ENCODE measurements at regions not wholly inside any gene's neighbourhood (a gene's known extent, or its start where the extent isn't known, plus 50 kb on each side); places are given as distances from the start of the nearest gene placed in this dataset.
"Not testable (repeated sequence)": the region's sequence is repeated elsewhere in the genome, so short reads cannot be mapped to it uniquely, and the experiment has no call there.

DNA sequence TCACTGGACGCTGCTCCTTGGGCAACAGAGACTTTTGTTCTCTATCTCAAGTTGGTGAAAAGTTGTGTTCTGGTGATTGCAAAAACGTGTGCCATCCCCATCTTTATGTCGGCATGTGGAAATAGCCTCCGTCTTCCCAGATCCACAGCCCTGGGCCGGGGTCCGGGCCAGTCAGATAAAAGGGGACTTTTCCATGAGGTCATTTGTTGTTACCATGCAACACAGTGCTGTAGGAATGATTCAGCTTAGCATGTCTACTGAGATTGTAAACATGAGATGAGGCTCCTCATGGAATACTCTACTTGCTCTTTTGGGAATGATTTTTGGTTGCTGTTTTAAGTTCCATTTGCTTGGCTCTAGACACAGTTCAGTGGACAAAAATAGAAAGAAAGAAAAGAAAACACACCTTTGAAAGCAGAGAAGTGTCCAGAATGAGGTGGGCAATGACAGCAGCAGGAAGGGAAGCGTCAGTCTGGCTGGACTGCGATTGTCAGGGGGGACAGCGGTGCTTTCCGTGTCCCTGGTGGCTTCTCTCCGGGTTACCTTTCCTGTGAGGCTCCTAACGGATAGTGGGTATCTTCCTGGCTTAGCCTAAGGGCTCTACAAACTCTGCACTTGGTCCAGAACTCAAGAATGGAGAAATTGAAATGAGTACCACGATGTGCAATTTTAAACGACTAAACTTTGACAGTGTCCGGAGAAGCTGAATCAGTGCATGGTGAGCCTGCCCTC lies 91.6 kb downstream of the TEX29 start:
- no peak for DNase-seq (ENCODE audit: low spot score)
- ATAC-seq: no peak

DNA sequence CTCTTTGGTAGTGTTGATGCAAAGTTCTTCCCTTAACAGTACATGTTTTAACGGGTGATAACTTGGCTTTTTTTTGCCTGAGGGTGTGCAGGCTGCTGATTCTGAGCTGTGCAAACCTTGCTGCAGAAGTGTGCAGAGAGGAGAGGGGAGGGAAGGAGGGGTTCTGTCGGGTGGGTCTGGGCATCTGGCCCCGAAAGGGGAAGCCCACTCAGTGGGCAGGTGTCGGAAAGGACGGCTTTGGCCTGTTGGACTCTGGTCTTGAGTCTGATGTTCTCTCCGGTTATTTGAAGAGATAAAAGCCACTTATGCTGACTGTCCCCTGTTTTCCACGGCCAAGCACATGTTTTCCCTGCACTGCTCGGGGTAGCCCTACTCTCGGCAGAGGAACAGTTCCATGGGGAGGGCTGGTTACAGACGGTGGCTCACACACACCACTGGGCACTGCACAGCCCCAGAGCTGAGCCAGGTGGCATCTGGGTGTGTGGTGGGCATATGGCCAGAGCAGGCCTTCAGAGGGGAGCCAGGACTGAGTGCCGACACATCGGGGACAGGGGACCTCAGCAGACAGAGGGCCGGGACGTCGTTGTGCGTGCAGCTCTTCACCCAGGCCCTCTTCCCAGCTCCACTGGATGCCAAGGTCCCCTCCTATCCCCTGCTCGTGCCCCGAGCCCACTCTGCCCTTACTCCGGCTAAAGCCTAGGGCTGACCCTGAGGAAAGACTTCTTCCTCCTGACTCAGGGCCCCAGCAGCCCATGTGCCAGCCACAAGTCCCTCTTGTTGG lies 93.2 kb downstream of the TEX29 start:
- ATAC-seq: no peak
- DNase-seq (ENCODE audit: low spot score): no peak

DNA sequence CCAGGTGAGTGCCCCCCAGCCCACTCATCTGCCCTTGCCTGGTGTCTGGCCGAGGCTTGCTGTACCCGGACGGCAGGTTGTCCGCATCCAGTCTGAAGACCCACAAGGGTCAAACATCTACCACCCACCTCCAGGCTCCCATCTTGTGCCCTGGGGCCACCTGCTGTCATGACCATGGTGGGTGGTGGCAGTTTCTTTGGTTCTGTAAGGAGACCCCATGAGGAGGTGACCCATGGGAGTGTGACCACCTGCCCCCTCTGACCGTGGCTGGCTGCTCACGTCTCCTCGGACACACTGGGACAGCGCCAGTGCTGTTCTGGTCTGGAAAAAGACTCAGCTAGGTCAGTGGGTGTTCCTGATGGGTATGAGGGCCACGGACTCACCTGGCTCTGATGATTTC lies 93.9 kb downstream of the TEX29 start:
- DNase-seq (ENCODE audit: low spot score) (no peak), ATAC-seq (no peak)

DNA sequence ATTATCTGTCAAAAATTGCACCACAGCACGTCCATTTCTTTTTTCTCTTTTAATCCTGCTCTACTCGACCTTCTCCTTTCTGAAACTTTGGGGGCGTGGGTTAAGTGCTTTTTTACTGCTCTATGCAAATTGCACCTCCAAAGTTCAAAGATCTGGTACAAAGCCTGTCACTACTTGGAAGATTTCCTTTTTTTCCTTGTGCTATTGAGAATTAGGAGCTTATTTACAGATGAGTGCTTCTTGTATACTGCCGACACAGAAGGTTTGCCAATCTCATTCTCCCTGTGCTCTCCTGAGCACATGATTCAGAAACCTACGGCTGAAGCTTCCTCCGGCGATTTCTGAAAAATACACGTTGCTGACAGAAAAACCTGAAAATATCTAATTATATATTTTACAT lies 94.8 kb downstream of the TEX29 start:
- DNase-seq (ENCODE audit: low spot score) (no peak), ATAC-seq (no peak)

DNA sequence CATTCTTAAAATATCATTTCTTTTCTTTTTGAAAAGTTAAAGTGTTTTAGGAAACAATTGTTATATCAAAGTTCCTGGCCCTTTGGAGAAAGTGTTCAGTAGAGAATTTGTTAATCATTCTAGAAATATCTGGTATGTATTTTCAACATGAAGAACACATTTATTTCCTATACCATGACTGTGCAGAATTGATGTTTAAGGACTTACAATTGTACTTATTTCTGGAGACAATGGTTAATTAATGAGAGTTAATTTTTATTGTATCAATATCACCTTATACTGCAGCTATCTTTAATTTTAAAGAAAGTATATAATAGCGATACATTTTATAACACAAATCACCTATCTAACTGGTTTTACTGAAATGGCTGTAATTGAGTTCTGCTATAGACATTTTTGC lies 95.3 kb downstream of the TEX29 start:
- DNase-seq (ENCODE audit: low spot score) (no peak), ATAC-seq (no peak)

DNA sequence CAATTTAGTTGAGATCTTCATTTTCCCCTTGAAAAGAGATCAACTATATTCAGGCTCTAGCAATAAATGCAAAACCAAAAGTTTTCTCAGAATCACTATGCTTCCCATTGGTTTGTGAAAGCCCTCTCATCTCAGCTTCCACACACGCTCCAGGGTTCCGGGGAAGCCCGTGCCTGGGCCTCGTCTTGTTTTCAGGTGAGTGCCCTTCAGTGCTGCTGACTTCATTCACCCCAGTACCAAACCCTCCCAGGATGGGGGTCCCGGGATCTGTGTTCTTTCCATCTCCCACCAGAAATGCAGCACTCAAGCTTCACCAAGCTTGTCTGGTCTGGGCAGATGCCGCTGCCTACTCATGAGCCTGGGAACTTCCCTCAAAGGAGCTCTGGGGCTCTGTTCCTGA lies 97.7 kb downstream of the TEX29 start:
- DNase-seq (ENCODE audit: low spot score) (no peak), ATAC-seq (no peak)

DNA sequence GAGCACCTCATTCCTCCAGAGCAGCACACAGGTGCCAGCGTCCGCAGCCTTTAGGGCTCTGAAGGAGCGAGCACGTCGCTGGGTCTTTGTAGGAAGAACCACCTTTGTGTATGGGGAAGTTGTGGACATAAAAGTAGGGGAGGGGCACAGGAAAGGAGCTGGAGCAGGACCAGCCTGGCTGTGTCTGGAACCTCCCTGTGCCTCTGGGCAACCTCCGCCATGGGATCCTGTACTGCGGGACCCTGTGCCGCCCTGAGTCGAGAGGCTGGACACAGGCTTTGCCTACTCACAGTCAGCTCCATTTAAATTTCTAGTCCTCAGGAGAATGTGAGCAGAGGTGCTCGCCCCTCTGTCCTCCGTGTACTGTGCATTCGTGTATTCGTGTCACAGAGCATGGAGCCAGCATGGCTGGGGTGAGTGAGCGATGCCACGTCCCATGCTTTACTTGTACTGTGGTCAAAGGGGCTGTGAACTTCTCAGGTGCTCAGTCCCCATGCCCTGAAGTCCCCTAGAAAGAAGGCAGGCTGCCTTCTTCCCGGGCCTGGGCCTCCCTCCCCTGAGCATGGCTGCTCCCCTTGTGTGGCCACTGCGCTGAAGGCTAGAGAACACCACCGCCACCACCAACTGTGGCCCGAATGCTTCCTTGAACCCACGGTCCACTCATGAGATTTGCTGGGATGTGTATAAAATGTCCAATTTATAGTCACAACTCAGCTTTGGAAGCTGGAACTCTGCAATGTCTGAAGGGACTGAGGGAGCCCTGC lies 99.9 kb downstream of the TEX29 start:
- DNase-seq (ENCODE audit: low spot score) (no peak), ATAC-seq (no peak)

DNA sequence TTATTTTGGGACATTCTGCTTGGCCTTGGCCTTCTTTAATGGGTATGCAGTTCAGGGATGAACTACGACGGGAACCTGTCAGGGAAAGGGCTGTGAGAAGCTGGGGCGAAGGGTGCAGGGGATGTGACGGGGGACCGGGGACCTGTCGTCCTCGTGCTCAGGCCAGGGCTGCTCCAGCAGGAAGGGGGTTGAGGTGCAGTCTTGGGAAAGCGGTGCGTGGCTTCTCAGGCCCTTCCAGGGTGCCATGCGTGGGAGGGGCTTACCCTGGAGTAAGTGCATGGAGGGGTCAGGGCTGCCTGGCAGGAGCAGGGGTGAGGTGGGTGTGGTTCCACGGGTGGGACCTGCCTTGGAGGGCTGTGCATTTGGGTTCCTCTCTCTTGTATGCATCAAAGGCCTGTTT lies 100.8 kb downstream of the TEX29 start:
- DNase-seq (ENCODE audit: low spot score) (no peak), ATAC-seq (no peak)

DNA sequence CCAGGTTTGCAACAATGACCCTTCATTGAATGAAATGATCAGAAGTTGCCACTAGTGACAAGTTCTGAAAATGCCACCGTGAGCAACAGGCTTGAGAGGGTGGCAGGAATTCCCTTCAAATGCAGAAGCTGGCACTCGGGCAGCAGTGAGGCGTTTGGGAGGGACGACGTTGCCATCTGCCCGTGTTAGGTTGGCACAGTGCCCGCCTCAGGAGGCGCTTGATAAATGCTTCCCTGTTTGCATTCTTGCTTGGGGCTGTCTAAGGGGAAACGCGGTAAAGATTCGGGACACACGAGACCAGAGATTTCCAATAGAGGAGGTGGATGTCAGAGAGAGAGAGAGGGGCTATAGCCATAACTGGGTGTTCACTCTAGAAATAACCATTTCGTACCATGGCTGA lies 101.9 kb downstream of the TEX29 start:
- DNase-seq (ENCODE audit: low spot score) (no peak), ATAC-seq (no peak)

DNA sequence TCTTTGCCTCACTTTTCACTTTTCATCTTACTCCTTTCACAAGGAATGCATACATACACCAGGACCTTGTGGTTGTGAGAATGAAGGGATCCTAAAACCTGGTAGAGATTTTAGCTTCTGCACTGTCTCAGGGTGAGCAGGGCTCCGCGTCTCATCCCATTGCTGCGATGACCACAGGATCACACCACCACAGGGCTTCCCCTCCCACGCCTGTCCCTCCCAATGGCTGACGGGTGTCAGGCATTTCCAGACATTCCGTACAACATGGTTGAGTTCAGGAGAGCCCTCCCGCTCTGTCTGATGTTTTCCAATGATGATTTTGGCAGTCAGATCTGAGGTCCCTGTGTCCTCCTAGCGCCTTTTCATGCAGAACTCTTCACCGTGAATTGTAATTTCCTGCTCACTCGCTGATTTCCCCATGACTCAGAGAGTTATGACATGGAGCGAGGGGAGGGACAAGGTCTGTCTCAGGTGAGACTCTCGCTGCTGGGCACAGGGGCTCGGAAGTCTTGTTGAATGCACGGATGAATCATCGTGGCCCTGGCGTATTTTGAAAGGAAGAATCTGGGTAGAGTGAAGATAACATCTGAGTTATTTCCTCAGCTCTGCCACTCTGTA lies 102.8 kb downstream of the TEX29 start:
- ATAC-seq: no peak
- no peak for DNase-seq (ENCODE audit: low spot score)

DNA sequence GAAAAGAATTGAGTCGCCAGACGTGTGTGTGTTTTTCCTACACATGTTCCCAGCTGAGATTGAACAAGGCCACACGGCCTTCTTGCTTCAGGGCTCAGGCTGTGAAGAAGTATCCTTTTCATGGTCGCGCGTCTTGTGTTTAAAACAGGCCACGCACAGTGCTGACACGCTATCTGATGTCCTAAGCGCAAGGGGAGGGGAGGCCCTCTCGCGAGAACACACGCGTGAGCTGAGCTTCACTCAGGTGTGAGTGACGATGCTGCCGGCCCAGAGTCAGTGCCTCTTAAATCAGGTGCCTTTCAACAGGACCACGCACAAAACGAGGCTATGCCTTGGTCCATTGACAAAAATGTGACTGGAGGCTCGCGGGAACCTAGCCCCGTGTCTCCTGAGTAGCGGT lies 103.7 kb downstream of the TEX29 start:
- ATAC-seq (no peak), DNase-seq (ENCODE audit: low spot score) (no peak)

DNA sequence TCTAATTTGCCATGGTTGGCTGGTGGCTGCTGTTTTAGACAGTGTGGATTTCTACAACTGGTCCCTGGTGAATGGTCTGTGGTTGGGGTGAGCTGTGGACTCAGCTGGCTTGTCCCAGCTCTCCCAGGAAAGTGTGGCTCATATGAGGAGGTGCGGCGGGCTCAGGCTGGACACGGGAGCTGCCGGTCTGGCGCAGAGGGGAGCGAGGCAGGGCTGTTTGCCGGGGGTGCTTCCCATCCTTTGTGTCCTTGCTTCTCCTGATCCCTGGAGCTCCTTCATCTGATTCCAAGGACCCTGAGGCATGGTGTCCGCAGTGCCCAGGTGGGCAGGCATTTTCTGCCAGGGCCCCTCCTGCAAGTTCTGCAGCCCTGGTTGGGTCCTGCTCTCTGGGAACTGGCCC lies 104.9 kb downstream of the TEX29 start:
- DNase-seq (ENCODE audit: low spot score): no peak
- no peak for ATAC-seq

DNA sequence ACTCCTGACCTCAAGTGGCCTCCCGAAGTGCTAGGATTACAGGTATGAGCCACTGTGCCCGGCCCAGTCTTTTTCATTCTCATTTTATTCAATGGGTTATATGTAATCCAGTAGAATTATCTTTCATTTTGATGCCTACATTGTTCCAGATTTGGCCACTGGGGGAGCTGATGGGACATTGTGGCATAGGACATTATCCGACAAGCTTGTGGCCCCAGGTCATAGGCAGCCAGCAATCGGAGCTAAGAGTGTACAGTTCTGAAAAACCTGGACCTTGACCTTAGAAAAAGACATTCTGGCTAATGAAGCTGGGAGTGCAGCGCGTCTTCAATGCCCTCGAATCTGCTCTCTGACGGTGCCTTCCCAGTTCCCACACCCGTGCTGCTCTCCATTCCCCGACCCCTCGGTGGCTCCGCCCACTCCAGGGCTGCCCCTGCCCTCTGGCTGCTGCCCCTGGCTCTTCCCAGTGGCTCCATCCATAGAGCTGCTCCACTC lies 108.7 kb downstream of the TEX29 start:
- ATAC-seq: peak; percentile 98

DNA sequence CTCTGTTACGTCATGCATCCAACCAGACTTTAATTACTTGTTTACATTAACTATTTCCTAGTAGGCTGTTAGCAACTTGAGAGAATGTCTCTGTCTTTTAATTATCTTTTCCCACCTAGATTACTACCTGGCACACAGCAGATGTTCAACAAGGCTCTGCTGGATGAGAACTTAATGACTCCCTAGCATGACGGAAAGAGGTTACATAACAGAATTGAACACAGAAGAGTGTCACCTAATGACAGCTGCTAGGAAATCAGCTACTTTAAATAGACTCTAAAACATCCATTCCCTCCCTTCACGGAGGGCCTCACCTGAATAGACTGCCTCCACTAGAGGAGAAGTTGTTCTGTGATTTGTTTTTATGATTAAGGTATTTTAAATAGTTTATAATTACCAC lies 110.8 kb downstream of the TEX29 start:
- ATAC-seq: no peak
- DNase-seq (ENCODE audit: low spot score): no peak

More for the DNA sequence above, 108.7 kb downstream of the TEX29 start:
- DNase-seq (ENCODE audit: low spot score): peak; percentile 63

DNA sequence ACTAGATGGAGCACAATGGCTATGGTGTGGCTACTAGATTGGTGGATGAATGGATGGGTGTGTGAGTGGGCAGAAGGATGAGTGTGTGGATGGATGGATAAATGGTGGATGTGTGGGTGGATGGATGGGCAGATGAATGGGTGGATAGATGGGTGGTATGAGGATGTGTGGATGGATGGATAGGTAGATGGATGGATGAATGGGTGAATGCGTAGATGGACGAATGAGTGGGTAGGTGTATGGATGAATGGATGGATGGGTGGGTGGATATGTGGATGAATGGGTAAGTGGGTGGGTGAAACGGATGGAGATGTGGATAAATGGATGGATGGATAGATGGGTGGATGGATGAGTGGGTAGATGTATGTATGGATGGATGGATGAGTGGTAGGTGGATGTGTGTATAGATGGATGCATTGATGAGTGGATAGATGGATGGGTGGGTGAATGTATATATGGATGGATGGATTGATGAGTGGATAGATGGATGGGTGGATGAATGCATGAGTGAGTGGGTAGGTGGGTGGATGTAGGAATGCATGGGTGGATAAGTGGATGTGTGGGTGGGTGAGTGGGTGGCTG lies 114.2 kb downstream of the TEX29 start:
- DNase-seq (ENCODE audit: low spot score) (no peak), ATAC-seq (no peak)

DNA sequence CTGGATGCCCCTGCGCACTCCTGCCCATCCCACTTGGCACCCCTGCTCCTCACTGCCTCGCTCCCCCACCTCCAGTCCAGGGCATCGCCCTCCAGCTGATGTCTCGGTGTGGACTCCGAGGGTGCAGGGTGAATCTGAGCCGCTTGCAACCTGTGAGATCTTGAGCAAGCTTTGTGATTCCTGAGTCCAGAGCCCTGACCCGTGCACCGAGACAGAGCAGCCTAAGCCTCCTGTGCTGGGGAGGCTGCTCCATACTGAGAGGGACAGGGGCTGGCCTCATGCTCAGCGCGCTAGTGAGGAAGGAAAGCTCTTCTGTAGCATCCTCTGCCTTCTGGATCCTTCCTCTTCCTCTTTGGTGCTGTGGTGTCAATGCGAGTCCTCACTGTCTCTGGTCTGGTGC lies 116.0 kb downstream of the TEX29 start:
- DNase-seq (ENCODE audit: low spot score) (no peak), ATAC-seq (no peak)

DNA sequence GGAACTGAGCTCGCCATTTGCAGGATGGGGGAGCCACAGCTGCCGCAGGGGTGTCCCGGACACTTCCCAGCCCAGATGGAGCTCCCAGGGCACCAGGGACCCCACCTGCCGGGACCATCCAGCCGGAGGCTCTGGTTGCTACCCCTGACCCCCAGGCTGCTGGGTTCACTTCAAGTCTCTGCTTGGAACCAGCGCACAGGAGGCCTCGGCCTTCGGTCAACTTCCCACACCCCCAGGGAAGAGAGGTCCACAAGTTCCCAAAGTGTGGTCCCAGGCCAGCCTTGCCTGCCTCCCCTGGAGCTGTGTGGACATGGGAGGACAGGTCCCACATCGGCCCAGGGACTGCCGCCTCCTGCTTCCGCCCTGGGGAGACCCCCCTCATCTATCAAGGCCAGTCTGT lies 117.0 kb downstream of the TEX29 start:
- DNase-seq (ENCODE audit: low spot score) (no peak), ATAC-seq (no peak)

DNA sequence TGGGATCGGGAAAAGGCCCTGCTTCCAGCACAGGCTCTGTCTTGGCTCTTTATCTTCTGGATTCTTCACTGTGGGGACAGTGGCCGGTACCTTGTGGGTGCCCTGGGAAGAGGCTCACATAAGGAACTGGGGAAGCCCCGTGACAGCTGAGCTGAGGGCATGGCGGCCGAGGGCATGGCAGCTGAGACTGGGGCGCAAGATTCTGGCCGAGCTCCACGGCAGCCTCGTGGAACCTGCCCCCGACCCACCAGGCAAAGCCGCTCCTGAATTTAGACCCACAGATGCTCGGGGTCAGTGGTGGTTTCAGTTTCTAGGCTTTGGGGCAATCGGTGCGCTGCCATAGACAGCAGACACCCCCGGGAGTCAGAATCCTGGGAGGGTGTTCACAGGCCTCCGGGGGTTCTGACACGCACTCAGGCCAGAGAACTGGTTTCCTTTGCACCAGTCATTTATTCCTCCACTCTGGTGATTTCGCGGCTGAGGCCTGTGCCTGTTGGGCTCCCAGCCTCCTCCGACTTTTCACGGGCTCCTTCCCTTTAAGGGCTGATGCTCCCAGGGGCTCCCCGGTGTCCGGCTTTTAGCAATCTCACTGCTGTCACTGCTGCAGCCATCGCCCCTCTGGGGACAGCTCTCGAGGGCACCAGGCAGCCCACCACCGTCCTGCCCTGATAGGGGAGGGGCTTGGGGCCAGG lies 117.6 kb downstream of the TEX29 start:
- DNase-seq (ENCODE audit: low spot score) (no peak), ATAC-seq (no peak)

DNA sequence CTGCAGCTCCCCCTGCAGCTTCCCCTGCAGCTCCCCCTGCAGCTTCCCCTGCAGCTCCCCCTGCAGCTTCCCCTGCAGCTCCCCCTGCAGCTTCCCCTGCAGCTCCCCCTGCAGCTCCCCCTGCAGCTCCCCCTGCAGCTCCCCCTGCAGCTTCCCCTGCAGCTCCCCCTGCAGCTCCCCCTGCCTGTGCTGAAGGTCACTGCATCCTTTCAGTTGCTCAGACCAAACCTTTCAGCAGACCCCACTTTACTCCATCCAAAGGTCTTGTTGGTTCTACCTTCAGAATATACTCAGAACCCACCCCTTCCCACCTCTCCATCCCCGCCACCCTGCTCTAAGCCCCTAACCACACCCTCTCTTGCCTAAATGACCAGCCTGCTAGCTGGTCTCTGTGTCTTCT lies 120.0 kb downstream of the TEX29 start:
- not testable (repeated sequence) for ATAC-seq; DNase-seq (ENCODE audit: low spot score)

DNA sequence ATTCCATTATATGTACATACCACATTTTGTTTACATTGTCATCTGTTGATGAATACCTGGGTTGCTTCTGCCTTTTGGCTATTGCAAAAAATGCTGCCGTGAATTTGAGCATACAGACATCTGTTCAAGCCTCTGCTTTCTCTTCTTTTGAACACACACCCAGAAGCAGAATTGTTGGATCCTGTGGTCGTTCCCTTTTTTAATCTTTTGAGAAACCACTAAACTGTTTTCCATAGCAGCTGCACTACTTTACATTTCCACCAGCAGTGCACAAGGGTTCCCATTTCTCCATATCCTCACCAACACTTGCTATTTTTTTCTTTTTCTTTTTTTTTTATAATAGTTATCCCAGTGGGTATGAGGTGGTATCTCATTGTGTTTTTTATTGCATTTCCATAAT lies 123.5 kb downstream of the TEX29 start:
- DNase-seq (ENCODE audit: low spot score) (no peak), ATAC-seq (no peak)

Measured in left lobe of liver (tissue), 2 donors.